Upper lobe of left lung (tissue), 6 donors: ENCODE measurements at regions not wholly inside any gene's neighbourhood (a gene's known extent, or its start where the extent isn't known, plus 50 kb on each side); places are given as distances from the start of the nearest gene placed in this dataset.

Source experiments
- ATAC-seq, 2 donors: fragments of 200-7000 bp; cut with Tn5 transposase; one replicate each; pipeline ENCODE4 v1.9.1; 2022; ENCODE audit warnings: mild to moderate bottlenecking in 2 of 2, moderate library complexity in 2 of 2; ENCODE audit not compliant: low FRiP score in 2 of 2
- DNase-seq, 2 donors: peaks; one replicate each; pipeline ENCODE4 v3.0.0-alpha.2; 2019 to 2020
- H3K27ac ChIP-seq, 4 donors: fragments of 200-600 bp; sonication (generic); one replicate each; pipeline ENCODE4 v1.5.1; 2016 to 2019
- H3K27me3 ChIP-seq, 4 donors: fragments of 200-600 bp; sonication (generic); one replicate each; pipeline ENCODE4 v1.5.1; 2017 to 2019
- H3K36me3 ChIP-seq, 4 donors: fragments of 200-600 bp; sonication (generic); one replicate each; pipeline ENCODE4 v1.5.1; 2016 to 2019
- H3K4me1 ChIP-seq, 4 donors: fragments of 200-600 bp; sonication (generic); one replicate each; pipeline ENCODE4 v1.5.1; 2018 to 2019
- H3K4me3 ChIP-seq, 4 donors: fragments of 200-600 bp; sonication (generic); one replicate each; pipeline ENCODE4 v1.5.1; 2017 to 2019; ENCODE audit warnings: mild to moderate bottlenecking in 2 of 4, moderate library complexity in 1 of 4
- H3K9me3 ChIP-seq, 4 donors: fragments of 200-600 bp; sonication (generic); one replicate each; pipeline ENCODE4 v1.5.1; 2018 to 2019
- CTCF ChIP-seq, 6 experiments: fragments of 450-650 bp in 4 of 6; fragments of 200-600 bp in 2 of 6; sonication (generic) in 2 of 6; IDR thresholded peaks; one replicate each; pipeline ENCODE4 v1.5.1; 2016 to 2019; ENCODE audit warnings: antibody characterized with exemption in 6 of 6
- EP300 ChIP-seq, 4 donors: sonication (generic); formaldehyde crosslinking; IDR thresholded peaks; one replicate each; pipeline ENCODE4 v1.5.1; 2017; ENCODE audit warnings: antibody characterized with exemption in 4 of 4, control low read depth in 2 of 4
- POLR2A ChIP-seq, 4 donors: fragments of 450-650 bp; IDR thresholded peaks; one replicate each; pipeline ENCODE4 v1.5.1; 2016 to 2017; ENCODE audit warnings: antibody characterized with exemption in 4 of 4, mild to moderate bottlenecking in 2 of 4
- POLR2AphosphoS5 ChIP-seq, 2 donors: sonication (generic); formaldehyde crosslinking; IDR thresholded peaks; one replicate each; pipeline ENCODE4 v1.5.1; 2017; ENCODE audit warnings: antibody characterized with exemption in 2 of 2
- WGBS, 2 donors: methylation state at CpG; one replicate each; pipeline ENCODE4 v1.1.5; 2017 to 2018; 5-methylcytosine and 5-hydroxymethylcytosine counted together
- donor health status: DM: no; HTN: no; CAD: no; lungs with moderate emphysema.
- donor health status: DM: no; HTN: yes; CAD: no; lungs with severe emphysema.

- ATAC-seq = no peak
- no peaks in the 10 kb centered on the region for H3K9me3 ChIP-seq
- WGBS, 2 donors = 53 to 62% methylated on average over 9 of the region's 9 CpGs
- H3K27me3 ChIP-seq = no peaks in the 10 kb centered on the region
- H3K36me3 ChIP-seq = no peaks in the 10 kb centered on the region
- H3K4me1 ChIP-seq = peaks cover 7 to 16% (median 12%) of the 10 kb centered on the region in 4 donors
- DNase-seq = no peak
- no peak overlapping the region for H3K27ac ChIP-seq
- TF ChIP-seq CTCF (IDR thresholded peaks at IDR 0.05) (no peak), POLR2A (IDR thresholded peaks at IDR 0.05) (no peak), POLR2AphosphoS5 (IDR thresholded peaks at IDR 0.05) (no peak), EP300 (IDR thresholded peaks at IDR 0.05) (no peak)
- peak overlapping the region in 2 of 4 donors; percentile 13 to 24 for H3K4me3 ChIP-seq
These were observed 229.4 kb downstream of the ANKRD60 start for GRCh38 chr20:57998981-57999464.

GRCh38 chr20:57998276-57998675 lies 230.2 kb downstream of the ANKRD60 start:
- WGBS, 2 donors = 83 to 89% methylated on average over 6 of the region's 6 CpGs
- no peaks in the 10 kb centered on the region for H3K9me3 ChIP-seq
- no peaks in the 10 kb centered on the region for H3K27me3 ChIP-seq
- H3K4me3 ChIP-seq = no peak overlapping the region
- TF ChIP-seq POLR2A (IDR thresholded peaks at IDR 0.05) = no peak
- TF ChIP-seq EP300 (IDR thresholded peaks at IDR 0.05) = no peak
- no peak for TF ChIP-seq POLR2AphosphoS5 (IDR thresholded peaks at IDR 0.05)
- TF ChIP-seq CTCF (IDR thresholded peaks at IDR 0.05) = no peak
- ATAC-seq = no peak
- no peak for DNase-seq
- H3K27ac ChIP-seq = no peak overlapping the region
- H3K4me1 ChIP-seq = peaks cover 7 to 16% (median 12%) of the 10 kb centered on the region in 4 donors
- H3K36me3 ChIP-seq = no peaks in the 10 kb centered on the region

- WGBS, 2 donors = 53 to 69% methylated on average over 2 of the region's 2 CpGs
- no peak for ATAC-seq
- Histone ChIP-seq H3K4me1 (peaks cover 7 to 16% (median 12%) of the 10 kb centered on the region in 4 donors), H3K27ac (no peak overlapping the region), H3K4me3 (no peak overlapping the region), H3K27me3 (no peaks in the 10 kb centered on the region), H3K36me3 (no peaks in the 10 kb centered on the region), H3K9me3 (no peaks in the 10 kb centered on the region)
- DNase-seq = no peak
- no peak for TF ChIP-seq CTCF (IDR thresholded peaks at IDR 0.05)
- TF ChIP-seq POLR2A (IDR thresholded peaks at IDR 0.05) = no peak
- TF ChIP-seq EP300 (IDR thresholded peaks at IDR 0.05) = no peak
- TF ChIP-seq POLR2AphosphoS5 (IDR thresholded peaks at IDR 0.05) = no peak
These were observed 231.2 kb downstream of the ANKRD60 start for GRCh38 chr20:57996936-57997890.

- TF ChIP-seq POLR2A (IDR thresholded peaks at IDR 0.05) (no peak), POLR2AphosphoS5 (IDR thresholded peaks at IDR 0.05) (no peak), EP300 (IDR thresholded peaks at IDR 0.05) (no peak), CTCF (IDR thresholded peaks at IDR 0.05) (no peak)
- Histone ChIP-seq H3K9me3 (no peaks in the 10 kb centered on the region), H3K4me3 (no peak overlapping the region), H3K36me3 (no peaks in the 10 kb centered on the region), H3K27ac (no peak overlapping the region), H3K4me1 (peaks cover 7 to 15% (median 11%) of the 10 kb centered on the region in 4 donors), H3K27me3 (no peaks in the 10 kb centered on the region)
- 55 to 80% methylated on average over 3 of the region's 3 CpGs for WGBS, 2 donors
- ATAC-seq (no peak), DNase-seq (no peak)
These were observed 232.0 kb downstream of the ANKRD60 start for GRCh38 chr20:57996465-57996864.
